Tibial artery (tissue), 4 donors: ENCODE measurements at regions not wholly inside any gene's neighbourhood (a gene's known extent, or its start where the extent isn't known, plus 50 kb on each side); places are given as distances from the start of the nearest gene placed in this dataset.

ENCODE experiments used
- DNase-seq, 2 donors: peaks; one replicate each; pipeline ENCODE4 v3.0.0-alpha.2; 2019
- H3K27ac ChIP-seq, 2 donors: fragments of 200-600 bp; sonication (generic) in 1 of 2; 1 replicate in 1 of 2; 2 replicates in 1 of 2; pipeline ENCODE4 v1.5.1; 2018 to 2019; ENCODE audit warnings: mild to moderate bottlenecking in 1 of 2
- H3K27me3 ChIP-seq, 2 donors: fragments of 200-600 bp; sonication (generic) in 1 of 2; one replicate each; pipeline versions ENCODE4 v1.5.1 to v1.6.0; 2016 to 2019
- H3K36me3 ChIP-seq, 3 donors: fragments of 200-600 bp; sonication (generic) in 2 of 3; one replicate each; pipeline ENCODE4 v1.5.1; 2016 to 2019; ENCODE audit warnings: mild to moderate bottlenecking in 2 of 3
- H3K4me1 ChIP-seq, 4 donors: fragments of 200-600 bp; sonication (generic) in 2 of 4; 1 replicate in 3 of 4; 2 replicates in 1 of 4; pipeline ENCODE4 v1.5.1; 2016 to 2019
- H3K4me3 ChIP-seq, 2 donors: fragments of 200-600 bp; sonication (generic) in 1 of 2; 1 replicate in 1 of 2; 2 replicates in 1 of 2; pipeline ENCODE4 v1.5.1; 2018 to 2019; ENCODE audit warnings: mild to moderate bottlenecking in 2 of 2
- H3K9me3 ChIP-seq, 3 donors: fragments of 200-600 bp; sonication (generic) in 1 of 3; one replicate each; pipeline ENCODE4 v1.5.1; 2016 to 2019
- intact Hi-C: fragments of 100-400 bp; cut with DNase I; formaldehyde crosslinking; loops from one replicate; pipeline ENCODE4 v1.15.0; 2023; ENCODE audit warnings: low total_unique reads
- TF ChIP-seq, protein P1 (sequence below), 2 experiments: fragments of 200-600 bp in 1 of 2; fragments of 450-650 bp in 1 of 2; IDR thresholded peaks; one replicate each; pipeline ENCODE4 v1.5.1; 2017 to 2019; ENCODE audit warnings: antibody characterized with exemption in 2 of 2, mild to moderate bottlenecking in 1 of 2, moderate library complexity in 1 of 2

DNA sequence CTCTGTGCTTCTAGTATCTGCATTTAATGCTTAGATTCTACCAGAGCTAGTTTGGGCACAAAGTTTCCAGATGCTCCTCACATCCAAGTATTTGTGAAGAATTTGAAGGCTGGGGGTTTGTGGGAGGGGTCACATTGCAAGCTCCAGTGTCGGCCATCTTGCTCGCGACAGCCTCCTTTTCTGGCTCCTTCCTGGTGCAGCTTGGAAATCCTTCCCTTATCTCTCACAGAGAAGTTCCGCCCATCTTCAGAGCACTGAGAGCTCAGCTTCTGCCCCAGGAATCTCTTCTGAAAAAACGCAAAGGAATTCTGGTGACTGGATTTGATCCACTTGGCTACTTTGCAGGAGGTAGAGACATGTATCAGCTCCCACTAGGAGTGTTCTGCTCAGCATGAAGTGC lies 497.5 kb downstream of the TBC1D22A start:
- Histone ChIP-seq H3K27me3 (no peaks in the 10 kb centered on the region), H3K4me3 (no peak overlapping the region), H3K27ac (no peak overlapping the region), H3K9me3 (no peaks in the 10 kb centered on the region), H3K4me1 (no peaks in the 10 kb centered on the region), H3K36me3 (no peaks in the 10 kb centered on the region)
- no peak for DNase-seq
- TF ChIP-seq, protein P1, sequence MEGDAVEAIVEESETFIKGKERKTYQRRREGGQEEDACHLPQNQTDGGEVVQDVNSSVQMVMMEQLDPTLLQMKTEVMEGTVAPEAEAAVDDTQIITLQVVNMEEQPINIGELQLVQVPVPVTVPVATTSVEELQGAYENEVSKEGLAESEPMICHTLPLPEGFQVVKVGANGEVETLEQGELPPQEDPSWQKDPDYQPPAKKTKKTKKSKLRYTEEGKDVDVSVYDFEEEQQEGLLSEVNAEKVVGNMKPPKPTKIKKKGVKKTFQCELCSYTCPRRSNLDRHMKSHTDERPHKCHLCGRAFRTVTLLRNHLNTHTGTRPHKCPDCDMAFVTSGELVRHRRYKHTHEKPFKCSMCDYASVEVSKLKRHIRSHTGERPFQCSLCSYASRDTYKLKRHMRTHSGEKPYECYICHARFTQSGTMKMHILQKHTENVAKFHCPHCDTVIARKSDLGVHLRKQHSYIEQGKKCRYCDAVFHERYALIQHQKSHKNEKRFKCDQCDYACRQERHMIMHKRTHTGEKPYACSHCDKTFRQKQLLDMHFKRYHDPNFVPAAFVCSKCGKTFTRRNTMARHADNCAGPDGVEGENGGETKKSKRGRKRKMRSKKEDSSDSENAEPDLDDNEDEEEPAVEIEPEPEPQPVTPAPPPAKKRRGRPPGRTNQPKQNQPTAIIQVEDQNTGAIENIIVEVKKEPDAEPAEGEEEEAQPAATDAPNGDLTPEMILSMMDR (IDR thresholded peaks at IDR 0.05) = no peak
- intact Hi-C loops = no loop called here

DNA sequence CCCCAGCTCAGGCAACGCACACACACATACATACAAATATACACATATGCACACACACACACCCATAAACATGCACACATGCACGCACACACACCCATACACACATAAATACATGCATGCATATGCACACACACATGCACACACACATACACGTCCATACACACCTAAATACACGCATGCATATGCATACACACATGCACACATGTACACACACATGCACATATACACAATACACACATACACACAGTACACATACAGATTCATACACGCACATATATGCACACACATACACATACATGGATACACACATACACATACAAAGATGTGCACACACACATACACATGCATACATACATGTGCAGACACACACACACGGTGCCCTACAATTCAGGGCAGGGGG lies 496.6 kb downstream of the TBC1D22A start:
- no peaks in the 10 kb centered on the region for H3K4me1 ChIP-seq
- intact Hi-C loops = no loop called here
- H3K27me3 ChIP-seq = no peaks in the 10 kb centered on the region
- no peak overlapping the region for H3K4me3 ChIP-seq
- DNase-seq = no peak
- TF ChIP-seq, protein P1 (IDR thresholded peaks at IDR 0.05) = no peak
- no peaks in the 10 kb centered on the region for H3K9me3 ChIP-seq
- no peak overlapping the region for H3K27ac ChIP-seq
- no peaks in the 10 kb centered on the region for H3K36me3 ChIP-seq

DNA sequence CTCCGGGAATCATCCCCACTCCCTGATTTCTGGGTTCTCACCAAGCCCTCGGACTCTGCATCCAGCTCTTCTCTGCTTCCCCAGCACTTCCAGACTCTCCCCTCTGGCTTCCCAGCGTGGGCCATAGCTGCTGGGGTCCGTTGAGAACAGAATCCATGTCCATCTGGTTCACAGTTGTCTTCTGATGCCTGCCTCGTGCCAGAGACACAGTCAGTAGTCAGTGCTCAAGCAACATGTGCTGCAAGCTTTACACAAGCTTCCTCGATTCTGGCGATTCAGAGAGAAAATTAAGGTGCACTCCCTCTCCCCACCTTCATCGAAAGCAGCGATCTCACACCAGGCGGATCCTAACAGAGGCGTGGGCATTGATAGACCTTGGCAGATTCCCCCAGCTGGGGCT lies 495.5 kb downstream of the TBC1D22A start:
- H3K36me3 ChIP-seq = no peaks in the 10 kb centered on the region
- TF ChIP-seq, protein P1 (IDR thresholded peaks at IDR 0.05) = no peak

DNA sequence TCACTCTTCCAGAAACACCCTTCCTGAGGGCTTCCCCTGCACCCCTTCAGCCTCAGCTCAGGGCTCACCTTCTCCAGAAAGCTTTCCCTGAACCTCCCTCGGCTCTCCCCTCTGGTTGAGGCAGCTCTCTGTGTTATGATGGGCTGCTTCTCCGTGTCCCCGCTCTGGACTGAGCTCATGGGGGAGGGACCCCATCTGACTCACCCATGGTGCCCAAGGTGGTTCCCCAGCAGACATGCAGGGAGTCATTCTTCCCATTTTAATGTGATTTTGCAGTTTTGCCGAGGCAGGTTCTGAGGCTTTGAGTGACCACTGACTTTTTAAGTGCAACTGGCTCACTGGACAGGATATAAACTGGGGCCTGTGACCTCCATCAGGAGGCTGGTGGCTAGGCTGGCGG lies 495.1 kb downstream of the TBC1D22A start:
- intact Hi-C loops = no loop called here
- H3K4me3 ChIP-seq = no peak overlapping the region
- no peaks in the 10 kb centered on the region for H3K9me3 ChIP-seq
- H3K27ac ChIP-seq = no peak overlapping the region
- TF ChIP-seq, protein P1 (IDR thresholded peaks at IDR 0.05) = no peak
- no peaks in the 10 kb centered on the region for H3K27me3 ChIP-seq
- no peaks in the 10 kb centered on the region for H3K4me1 ChIP-seq
- no peak for DNase-seq
- H3K36me3 ChIP-seq = no peaks in the 10 kb centered on the region

More for the DNA sequence above, 495.5 kb downstream of the TBC1D22A start:
- Histone ChIP-seq H3K9me3 (no peaks in the 10 kb centered on the region), H3K4me1 (no peaks in the 10 kb centered on the region), H3K4me3 (no peak overlapping the region), H3K27me3 (no peaks in the 10 kb centered on the region), H3K27ac (no peak overlapping the region)
- DNase-seq = no peak
- intact Hi-C loops = no loop called here

DNA sequence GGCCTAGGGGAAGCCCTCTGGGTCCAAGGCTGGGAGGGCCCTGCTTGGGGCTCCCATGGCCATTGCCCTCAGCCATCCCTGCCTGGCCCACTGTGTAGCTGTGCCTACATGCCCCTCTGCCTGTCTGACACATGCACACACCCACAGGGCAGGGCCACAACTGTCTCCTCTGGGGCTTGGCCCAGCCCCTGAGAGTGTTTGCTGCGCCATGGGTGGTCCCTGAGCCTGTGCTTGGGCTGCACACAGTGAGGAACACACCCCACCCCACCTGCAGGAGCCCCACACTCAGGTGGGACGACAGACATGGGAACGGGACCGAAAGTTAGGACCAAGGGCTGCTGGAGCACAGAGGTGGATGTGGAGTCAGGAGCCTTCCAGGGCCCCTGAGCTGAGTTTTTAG lies 489.5 kb downstream of the TBC1D22A start:
- TF ChIP-seq, protein P1 (IDR thresholded peaks at IDR 0.05) = no peak
- no peak overlapping the region for H3K27ac ChIP-seq
- DNase-seq = no peak
- H3K4me3 ChIP-seq = no peak overlapping the region
- no peaks in the 10 kb centered on the region for H3K4me1 ChIP-seq
- H3K9me3 ChIP-seq = no peaks in the 10 kb centered on the region
- intact Hi-C loops = no loop called here
- H3K27me3 ChIP-seq = peaks cover 0 to 15% of the 10 kb centered on the region in 2 donors
- H3K36me3 ChIP-seq = no peaks in the 10 kb centered on the region
